ENCODE measurements at regions not wholly inside any gene's neighbourhood (a gene's known extent, or its start where the extent isn't known, plus 50 kb on each side); places are given as distances from the start of the nearest gene placed in this dataset.
"Not testable (repeated sequence)": the region's sequence is repeated elsewhere in the genome, so short reads cannot be mapped to it uniquely, and the experiment has no call there.

DNA sequence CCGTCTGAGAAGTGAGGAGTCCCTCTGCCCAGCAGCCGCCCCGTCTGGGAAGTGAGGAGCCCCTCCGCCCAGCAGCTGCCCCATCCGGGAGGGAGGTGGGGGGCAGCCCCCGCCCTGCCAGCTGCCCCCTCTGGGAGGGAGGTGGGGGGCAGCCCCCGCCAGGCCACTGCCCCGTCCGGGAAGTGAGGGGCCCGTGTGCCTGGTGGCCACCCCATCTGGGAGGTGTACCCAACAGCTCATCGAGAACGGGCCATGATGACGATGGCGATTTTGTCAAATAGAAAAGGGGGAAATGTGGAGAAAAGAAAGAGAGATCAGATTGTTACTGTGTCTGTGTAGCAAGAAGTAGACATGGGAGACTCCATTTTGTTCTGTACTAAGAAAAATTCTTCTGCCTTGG lies 208.8 kb downstream of the KDM5D start:
- not testable (repeated sequence) for DNase-seq (ENCODE audit: low spot score)

DNA sequence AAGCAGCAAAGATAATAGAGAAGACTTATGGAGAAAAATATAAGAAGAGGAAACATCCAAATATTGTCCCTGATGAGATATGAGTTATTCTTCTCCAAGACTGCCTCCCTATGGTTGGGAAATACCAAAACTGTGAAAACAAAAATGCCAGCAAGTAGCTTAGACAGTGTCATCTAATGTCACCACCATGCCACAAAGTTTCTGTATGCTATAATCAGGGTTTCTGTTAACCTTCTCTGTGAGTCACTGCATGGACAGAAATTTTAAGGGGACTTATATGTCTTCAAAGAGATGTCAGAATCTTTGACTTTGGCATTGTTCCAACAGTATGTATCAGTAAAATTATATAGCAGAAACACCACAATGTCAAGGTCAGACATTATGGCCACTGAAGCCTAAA lies 222.6 kb downstream of the KDM5D start:
- no peak for DNase-seq (ENCODE audit: low spot score)

DNA sequence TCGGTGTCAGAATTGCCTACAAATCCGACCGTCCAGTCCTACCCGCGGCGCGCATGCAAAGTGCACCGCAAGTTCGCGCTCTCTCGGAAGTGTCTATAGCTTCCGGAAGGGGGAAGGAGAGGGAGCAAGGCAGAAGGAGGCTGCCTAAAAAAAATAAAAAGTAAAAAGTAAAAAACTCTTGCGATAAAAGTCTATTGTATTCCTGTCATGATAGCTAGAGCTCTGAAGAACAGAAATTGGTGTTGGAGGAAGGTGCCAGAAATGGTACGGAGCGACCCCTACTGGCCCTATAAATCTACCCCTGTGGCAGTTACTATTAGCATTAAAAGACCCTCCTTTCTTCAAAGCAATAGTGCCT lies 241.5 kb downstream of the KDM5D start:
- peak; percentile 23 for DNase-seq (ENCODE audit: low spot score)

DNA sequence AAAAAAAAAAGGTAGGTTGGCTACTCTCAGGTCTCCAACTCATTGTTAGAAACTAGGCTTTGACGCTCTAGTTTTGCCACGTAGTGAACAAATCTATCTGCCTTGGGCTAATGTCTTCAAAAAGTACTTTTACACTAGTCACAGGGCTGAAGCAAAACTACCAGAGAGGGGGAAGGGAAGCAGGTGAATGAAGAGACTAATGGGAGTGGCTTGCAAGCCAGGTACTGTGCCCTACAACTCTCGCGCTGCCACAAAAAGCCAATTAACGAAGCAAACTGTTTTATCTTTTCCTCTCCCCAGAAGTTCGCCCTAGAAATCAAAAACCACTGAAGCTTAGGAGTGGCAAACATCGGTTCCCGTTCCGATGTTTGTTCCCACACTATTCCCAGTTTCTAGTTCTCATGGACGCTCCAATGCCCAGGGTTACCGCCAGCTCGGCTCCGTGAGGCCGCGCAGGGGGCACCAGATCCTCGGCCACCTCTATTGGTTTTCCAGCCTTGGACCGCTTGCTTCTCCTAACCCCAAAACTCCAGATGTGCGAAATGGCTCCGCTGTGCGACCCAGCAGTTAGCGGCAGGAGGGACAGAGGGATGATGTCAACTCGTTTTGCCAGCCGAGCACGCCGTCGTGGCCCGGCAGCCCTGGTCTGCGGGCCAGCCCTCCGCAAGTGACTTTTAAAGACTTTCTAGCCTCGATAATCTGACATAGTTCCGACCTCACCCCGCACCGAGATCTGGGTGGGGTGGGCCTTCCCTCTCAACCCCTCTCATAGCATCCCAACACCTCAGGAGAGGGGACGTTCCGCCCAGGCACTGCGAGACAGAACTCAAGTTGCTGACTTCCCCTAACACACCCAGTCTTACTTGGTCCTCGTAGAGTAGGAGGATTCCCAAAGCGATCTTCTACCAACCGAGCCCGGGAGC lies 242.1 kb downstream of the KDM5D start:
- peak; percentile 10 for DNase-seq (ENCODE audit: low spot score)

DNA sequence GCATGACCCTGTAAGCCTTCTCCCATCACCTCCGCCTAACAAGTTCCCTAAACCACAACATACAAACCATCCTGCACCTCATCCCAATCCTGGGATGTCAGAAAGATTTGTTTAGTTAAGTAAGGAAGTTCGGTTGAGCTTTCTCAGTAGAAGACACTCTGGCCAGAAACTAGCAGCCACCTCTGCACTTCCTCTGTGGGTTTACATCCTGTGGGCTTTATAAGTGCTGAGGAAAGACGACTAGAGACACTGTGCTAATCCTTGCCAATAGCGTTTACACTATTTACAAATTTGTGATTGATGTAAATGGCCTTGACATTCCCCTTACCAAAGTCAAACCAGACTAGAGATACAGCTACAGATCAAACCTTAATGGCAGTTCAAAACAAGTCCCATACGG lies 246.0 kb downstream of the KDM5D start:
- no peak for DNase-seq (ENCODE audit: low spot score)

DNA sequence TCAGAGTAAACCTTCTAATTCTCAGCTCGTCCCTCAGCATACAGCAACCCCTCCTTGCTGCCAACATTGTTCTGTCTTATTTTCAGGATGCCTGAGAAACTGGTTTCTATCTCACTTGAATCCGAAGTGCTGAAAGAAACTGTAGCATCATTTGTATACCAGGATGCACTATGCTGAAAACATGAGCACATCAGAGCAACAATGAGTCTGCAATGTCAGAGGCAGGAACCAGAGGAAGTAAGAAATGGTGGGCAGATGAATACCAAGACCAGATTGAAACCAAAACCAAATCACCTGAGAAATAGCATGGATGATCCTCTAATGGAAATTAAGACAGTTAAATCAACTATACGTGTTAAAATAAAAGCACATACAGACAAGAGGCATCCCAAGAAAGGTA lies 257.0 kb downstream of the KDM5D start:
- DNase-seq (ENCODE audit: low spot score) = no peak

DNA sequence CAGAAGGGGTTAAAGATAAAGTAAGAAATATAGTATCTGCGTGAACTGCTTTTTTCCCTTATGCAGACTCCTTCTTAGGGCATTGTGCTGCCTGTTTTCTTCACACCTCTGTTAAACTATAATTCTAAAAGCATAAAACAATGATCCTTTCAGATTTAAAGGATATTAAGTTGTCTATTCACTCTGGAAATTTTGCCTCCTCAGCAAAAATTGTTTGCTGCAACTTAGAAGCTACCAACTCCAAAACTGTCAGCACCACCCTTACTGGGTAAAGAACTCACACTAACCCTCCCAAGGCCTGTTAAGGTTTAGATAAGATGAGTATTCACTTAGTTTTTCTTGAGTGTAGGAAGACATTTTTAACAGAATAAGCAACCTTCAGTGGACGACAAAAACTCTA lies 259.5 kb downstream of the KDM5D start:
- DNase-seq (ENCODE audit: low spot score) = no peak

DNA sequence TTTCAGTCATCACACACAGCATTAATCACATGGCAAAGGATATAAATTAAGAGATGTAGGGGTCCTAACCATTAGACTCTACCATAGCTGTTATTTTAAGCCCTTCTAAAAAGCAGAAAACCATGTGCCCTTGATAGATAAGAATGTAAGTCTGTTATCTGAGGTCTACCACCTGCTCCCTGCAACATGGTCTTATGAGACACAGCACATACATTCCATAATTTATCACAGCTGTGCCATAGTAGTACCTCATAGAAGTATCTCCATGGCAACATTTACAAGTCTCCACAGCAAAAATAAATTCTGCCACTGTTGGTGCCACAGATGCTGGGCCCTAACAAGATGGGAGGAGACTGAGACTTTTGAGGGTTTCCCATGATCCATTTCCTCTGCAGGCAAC lies 265.4 kb downstream of the KDM5D start:
- DNase-seq (ENCODE audit: low spot score) = no peak

DNA sequence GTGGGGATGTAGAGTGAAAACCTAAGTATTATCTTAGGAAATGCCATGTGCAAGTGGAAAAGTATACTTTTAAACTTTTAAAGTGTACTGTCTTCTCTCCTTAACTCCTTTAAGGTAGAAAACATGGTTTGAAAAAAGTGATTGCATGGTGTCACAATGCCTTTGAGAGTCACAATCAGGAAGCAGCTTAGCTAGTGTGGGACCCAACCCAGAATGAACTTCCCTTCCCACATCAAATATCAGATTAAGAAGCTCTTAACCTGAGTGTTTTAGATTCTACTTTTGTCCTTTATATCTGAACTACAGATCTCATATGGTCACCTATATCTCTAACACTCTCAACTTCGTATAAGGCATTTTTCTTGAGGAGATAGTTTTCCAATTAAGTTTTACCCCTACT lies 266.6 kb downstream of the KDM5D start:
- DNase-seq (ENCODE audit: low spot score) = no peak

DNA sequence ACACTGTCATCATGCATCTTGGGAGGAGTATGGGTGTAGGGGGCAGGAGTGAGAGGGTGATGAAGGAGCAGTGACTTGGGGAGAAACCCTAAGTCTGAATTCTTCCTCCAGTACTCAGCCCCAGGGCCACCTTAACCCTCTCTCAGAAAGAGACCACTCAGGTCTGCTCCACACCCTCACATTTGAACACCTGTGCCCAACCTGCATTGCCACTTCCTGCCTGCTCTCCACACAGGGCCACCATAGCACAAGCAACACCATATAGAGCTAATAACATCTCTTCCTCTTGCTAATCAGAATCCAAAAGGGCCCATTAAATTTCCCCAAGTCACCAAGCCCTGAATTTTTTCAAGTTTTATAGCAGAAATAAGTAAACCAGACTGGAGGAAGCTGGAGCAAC lies 278.7 kb downstream of the KDM5D start:
- no peak for DNase-seq (ENCODE audit: low spot score)

DNA sequence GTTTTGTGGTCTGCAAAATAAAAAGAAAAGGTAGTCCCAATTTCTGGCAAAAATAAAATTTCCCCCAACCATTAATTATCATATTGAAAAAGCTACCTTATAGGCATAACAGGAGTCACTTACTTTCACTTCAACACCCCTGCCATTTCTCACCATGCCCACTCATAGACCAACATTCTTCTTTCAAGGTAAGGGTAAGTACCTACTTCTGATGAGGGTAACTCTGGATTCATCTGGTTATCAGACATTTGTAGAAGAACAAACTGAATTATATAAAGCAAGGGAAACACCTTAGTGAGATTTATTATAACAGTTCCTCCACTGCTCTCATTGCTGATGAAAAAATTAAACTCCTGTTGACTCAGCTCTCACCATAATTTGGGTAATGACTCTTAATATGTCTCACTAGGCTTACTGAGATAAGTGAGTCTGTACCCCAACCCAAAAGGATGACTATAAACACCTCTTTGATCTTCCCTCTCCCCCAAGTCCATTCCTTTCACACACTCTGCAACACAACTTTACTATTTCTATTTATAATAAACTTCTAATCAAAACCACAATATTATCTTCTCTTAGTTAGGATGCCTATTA lies 287.6 kb downstream of the KDM5D start:
- no peak for DNase-seq (ENCODE audit: low spot score)

DNA sequence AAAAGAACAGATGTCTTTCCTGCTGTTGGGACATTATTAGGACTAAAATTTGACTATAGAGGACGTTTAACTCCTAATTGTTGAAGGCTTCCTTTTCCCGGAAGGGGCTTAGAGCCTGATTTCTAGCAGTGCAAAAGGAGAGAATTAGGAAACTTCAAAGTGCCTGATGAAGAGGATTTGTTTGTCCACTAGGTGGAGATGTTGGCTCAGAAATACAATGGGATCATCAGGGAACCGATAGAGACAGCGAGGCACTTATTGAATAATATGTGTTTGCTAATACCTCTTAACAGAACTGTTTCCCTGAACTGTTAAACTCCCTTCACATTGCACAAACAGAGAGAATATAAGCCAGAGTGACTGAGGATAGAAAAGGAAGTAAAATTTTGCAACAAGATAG lies 311.5 kb downstream of the KDM5D start:
- peak; percentile 16 for DNase-seq (ENCODE audit: low spot score)

DNA sequence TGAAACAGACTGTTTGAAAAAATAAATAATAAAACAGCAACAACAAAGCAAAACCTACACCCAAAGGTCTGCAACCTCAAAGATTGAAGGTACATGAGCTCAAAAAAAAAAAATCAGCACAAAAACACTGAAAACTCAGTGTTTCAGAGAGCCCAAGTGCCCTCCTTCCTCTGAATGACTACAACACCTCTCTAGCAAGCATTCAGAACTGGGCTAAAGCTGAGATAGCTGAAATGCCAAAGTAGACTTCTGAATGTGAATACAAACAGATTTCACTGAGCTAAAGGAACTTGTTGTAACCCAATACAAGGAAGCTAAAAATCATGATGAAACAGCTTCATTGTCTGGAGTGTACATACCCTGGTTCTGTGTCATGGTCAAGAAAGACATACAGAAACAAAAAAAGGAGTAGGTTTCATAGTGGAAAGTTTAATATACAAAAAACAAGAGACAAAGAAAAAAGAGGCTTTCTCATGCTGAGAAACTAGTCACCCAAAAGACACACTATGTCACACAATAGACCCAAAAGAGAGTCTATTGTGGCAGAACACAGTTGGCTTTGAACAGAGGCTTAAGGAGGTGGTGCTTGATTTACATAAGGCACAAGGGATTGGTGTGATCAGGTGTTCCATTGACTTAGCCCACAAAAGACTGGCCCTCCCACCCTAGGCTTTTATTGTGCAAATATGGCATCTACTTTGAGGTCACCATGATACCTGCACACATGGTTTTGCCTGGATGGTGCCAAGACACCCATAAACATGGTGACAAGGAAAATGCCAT lies 316.6 kb downstream of the KDM5D start:
- DNase-seq (ENCODE audit: low spot score) = peak; percentile 12

DNA sequence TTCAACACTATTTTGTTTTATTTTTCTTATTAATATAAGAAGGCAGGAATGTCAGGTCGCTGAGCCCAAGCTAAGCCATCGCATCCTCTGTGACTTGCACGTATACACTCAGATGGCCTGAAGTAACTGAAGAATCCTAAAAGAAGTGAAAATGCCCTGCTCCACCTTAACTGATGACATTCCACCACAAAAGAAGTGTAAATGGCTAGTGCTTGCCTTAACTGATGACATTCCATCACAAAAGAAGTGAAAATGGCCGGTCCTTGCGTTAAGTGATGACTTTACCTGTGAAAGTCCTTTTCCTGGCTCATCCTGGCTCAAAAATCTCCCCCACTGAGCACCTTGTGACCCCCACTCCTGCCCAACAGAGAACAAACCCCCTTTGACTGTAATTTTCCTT lies 317.3 kb downstream of the KDM5D start:
- not testable (repeated sequence) for DNase-seq (ENCODE audit: low spot score)

DNA sequence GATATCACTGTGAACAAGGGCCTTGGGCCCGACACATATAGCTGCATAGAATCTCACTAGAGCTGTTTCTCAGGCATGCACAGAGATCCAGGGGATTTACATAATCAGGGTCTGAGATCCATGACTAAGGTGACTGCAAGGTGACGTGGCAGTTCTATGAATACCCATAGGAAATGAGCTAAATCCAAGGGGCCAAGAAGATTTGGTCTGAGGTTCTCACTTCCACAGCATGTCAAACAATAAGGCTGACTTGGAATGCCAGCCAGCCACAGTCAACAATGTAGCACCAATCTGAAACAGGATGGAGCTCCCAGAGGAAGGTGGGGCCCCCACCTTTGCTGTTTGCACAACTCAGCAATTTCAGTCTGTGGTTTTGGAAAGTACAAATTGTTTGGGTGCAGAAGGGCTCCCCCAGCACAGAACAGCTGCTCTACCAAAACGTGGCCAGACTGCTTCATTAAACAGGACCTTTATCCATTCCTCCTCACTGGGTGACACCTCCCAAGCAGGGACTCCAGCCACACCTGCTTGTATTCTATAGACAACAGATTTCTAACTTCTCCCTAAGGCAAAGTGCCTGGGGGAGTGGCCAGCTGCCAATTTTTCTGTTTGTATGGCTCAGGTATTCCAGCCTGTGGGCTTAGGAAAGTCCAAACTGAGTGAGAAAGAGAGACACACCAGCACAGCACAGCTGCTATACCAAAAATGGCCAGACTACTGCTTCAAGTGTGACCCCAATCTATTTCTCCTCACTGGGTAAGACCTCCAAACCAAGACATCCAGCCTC lies 333.4 kb downstream of the KDM5D start:
- DNase-seq (ENCODE audit: low spot score) = no peak

DNA sequence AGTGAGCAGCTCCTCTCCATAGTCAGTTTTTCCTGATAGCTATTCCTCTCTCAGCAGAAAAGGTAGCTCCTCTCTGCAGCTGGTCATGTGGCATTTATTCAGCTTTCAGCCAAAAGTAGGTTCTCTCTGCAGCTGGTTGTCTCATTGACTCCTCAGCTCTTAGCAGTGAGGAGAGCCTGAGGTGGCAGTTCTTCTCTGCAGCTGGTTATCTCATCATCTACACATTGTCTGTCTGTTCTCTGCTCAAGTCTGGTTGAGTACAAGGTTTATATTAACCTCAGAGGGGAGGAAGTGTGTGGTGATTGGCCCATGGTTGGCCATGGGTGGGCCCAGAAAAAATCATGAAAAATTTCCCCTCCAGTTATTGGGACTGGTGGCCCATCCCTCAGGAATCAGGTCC lies 338.3 kb downstream of the KDM5D start:
- no peak for DNase-seq (ENCODE audit: low spot score)

DNA sequence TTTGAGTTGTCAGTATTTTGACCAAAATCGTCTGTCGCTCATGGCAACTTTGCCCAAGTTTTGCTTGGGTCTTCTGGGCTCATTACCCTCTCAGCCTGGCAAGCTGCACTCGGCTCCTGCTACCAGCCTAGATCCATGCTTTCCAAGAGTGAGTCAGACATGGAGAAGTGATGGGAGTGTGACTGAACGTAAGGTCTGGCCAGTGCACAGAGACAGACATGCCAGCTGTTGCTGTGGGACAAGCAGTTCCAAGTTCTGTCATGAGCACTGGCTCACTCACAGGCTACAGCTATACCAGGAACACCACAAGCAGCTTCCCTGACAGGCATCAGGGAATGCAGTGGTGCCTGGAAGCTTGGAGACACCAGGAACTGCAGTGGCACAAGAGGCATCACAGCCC lies 338.9 kb downstream of the KDM5D start:
- no peak for DNase-seq (ENCODE audit: low spot score)

DNA sequence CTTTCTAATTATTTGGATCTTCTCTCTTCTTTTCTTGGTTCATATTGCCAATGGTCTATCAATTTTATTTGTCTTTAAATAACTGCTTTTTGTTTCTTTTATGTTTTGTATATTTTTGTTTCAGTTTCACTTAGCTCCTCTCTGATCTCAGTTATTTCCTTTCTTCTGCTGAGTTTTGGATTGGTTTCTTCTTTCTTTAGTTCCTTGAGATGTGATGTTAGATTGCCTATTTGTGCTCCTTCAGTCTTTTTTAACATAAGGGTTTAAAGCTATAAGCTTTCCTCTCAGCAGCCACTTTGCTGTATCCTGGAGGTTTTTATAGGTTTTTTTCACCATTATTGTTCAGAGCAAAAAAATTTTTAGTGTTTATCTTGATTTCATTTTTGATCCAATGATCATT lies 351.6 kb downstream of the KDM5D start:
- DNase-seq (ENCODE audit: low spot score) = no peak

DNA sequence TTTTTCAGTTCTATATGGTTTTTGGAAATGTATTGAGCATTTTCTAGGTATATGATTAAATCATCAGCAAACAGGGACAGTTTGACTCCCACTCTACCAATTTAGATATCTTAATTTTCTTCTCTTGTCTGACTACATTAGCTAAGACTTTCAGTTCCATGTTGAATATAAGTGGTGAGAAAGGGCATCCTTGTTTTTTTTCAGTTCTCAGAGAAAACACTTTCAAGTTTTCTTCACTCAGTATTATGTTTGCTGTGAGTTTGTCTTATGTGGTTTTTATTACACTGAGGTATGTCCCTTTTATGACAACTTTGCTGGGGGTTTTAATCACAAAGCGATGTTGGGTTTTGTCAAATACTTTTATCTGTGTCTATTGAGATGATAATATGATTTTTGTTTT lies 352.6 kb downstream of the KDM5D start:
- DNase-seq (ENCODE audit: low spot score) = no peak

DNA sequence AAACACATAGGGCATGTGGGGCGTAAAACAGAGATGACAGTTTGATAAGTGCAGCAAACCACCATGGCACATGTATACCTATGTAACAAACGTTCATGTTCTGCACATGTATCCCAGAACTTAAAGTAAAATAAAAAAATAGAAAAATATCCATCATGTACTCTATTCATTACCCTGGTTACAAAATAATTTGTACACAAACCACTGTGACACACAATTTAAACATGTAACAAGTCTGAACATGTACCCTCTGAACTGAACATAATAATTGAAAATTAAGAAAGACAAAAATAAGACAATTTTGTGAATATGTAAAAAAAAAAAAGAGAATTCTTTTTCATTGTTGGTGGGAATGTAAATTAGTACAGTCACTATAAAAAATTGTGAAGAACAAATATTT lies 379.2 kb downstream of the KDM5D start:
- DNase-seq (ENCODE audit: low spot score) = no peak

DNA sequence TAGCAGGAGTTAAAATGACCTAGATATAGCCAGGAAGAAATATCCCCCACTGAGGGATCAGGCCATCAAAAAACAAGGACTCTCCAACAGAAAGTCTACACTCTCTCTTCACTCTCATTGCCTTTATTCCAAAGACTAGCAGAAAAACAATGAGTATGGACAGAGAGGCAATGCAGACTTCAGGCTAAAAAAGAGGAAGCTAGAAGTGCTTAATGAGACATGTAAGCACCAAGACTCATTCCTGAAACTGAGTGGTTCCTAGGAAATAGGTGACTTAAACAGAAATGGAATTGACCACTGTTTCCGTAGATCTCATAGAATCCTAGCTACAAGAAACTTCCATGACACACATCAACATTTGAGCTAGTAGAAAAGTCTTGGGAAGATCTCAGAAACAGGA lies 387.3 kb downstream of the KDM5D start:
- DNase-seq (ENCODE audit: low spot score) = no peak

DNA sequence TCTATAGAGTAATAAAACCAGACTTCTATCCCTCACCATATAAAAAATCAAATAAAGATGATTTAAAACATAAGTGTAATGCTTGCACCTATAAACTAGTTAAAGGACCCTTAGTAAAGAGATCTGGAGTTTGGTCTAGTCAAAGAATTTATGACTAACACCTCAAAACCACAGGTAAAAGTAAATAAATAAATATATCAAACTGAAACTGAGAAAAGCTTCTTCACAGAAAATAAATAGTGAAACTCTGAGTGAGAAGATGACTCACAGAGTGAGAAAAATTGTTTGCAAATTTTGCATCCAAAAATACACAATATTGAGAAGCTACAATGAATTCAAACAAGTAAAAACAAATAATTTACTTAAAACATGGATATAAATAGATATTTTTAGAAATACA lies 387.8 kb downstream of the KDM5D start:
- DNase-seq (ENCODE audit: low spot score) = no peak
